ENCODE measurements at regions not wholly inside any gene's neighbourhood (a gene's known extent, or its start where the extent isn't known, plus 50 kb on each side); places are given as distances from the start of the nearest gene placed in this dataset.

- 5% methylated on average over 5 of the region's 5 CpGs for WGBS (ENCODE audit: missing lambda C conversion rate)
- Histone ChIP-seq H3K4me2 (no peak overlapping the region), H3K27ac (no peak overlapping the region), H3K4me3 (no peak overlapping the region), H3K9me3 (no peaks in the 10 kb centered on the region), H3K4me1 (no peaks in the 10 kb centered on the region)
- POLR2A ChIA-PET: no interaction called here
- CTCF ChIA-PET: interaction anchor here (1.0 kb wide), 1 partner anchor 9 kb away, joined by 3 read pairs; no protein-coding TSS in a partner anchor
- ATAC-seq: no peak
- no peak for TF ChIP-seq EHMT2 (IDR thresholded peaks at IDR 0.05; ENCODE audit: low read depth)
- TF ChIP-seq MAFK (IDR thresholded peaks at IDR 0.05; ENCODE audit: partially characterized antibody): no peak
- TF ChIP-seq ELK1 (IDR thresholded peaks at IDR 0.05; ENCODE audit: low read depth, low read length): no peak
- no peak for TF ChIP-seq RCOR1 (IDR thresholded peaks at IDR 0.05; ENCODE audit: low read depth, low read length)
- no peak for TF ChIP-seq HEYL (CRISPR knock-in tag; IDR thresholded peaks at IDR 0.05)
- TF ChIP-seq SREBF2 (IDR thresholded peaks at IDR 0.05): no peak
- TF ChIP-seq MAZ (IDR thresholded peaks at IDR 0.05; ENCODE audit: borderline replicate concordance, low read depth, low read length): no peak
- no peak for TF ChIP-seq NPAS2 (CRISPR knock-in tag; IDR thresholded peaks at IDR 0.05; ENCODE audit: borderline replicate concordance)
- TF ChIP-seq, protein P1, sequence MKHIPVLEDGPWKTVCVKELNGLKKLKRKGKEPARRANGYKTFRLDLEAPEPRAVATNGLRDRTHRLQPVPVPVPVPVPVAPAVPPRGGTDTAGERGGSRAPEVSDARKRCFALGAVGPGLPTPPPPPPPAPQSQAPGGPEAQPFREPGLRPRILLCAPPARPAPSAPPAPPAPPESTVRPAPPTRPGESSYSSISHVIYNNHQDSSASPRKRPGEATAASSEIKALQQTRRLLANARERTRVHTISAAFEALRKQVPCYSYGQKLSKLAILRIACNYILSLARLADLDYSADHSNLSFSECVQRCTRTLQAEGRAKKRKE (CRISPR knock-in tag; IDR thresholded peaks at IDR 0.05; ENCODE audit: low read depth): no peak
- no peak for TF ChIP-seq RNF2 (IDR thresholded peaks at IDR 0.05; ENCODE audit: borderline replicate concordance, low read depth)
- TF ChIP-seq EP300 (IDR thresholded peaks at IDR 0.05): no peak
- no peak for TF ChIP-seq FOSB (CRISPR knock-in tag; IDR thresholded peaks at IDR 0.05)
- no peak for FAIRE-seq
- no peak for DNase-seq (ENCODE audit: low read depth in 1 of 2, low spot score in 1 of 2)
Measured at GRCh38 chr16:7976125-7976524, 614.2 kb downstream of the TMEM114 start.

DNA sequence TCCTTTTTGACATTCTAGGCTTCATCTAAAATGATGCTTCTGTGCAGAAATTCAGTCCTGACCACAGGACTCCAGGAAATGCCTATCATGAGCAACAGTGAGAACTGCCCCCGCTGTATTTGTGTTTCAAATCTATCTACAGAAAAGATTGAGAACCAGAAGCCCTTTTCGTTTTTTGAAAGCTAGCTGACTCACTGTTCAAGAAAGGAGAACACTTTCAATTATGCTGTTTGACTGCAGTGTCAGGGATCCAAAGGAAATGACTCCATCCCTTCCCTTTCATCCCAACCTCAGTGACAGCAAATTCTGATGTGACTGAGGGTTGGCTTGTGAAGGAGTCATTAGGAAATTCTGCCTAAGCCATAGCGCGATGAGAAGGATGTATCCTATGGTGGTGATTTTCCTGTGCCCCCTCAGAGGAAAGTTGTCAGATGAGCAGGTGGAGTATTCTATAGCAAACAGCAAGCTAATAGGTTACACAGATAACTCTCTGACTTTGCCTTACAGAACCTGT lies 622.3 kb downstream of the TMEM114 start:
- Histone ChIP-seq H3K4me1 (no peaks in the 10 kb centered on the region), H3K4me2 (no peak overlapping the region), H3K9me3 (no peaks in the 10 kb centered on the region), H3K27ac (no peak overlapping the region), H3K4me3 (no peak overlapping the region)
- ChIA-PET CTCF (interaction anchor here (0.9 kb wide), 1 partner anchor 9 kb away, joined by 4 read pairs; no protein-coding TSS in a partner anchor), POLR2A (no interaction called here)
- ATAC-seq (no peak), DNase-seq (ENCODE audit: low read depth in 1 of 2, low spot score in 1 of 2) (no peak), FAIRE-seq (no peak)
- TF ChIP-seq MAZ (IDR thresholded peaks at IDR 0.05; ENCODE audit: borderline replicate concordance, low read depth, low read length) (no peak), CHD4 (IDR thresholded peaks at IDR 0.05; ENCODE audit: borderline replicate concordance) (no peak), POLR2A (IDR thresholded peaks at IDR 0.05; ENCODE audit: low read length) (no peak), POLR2AphosphoS2 (conservative IDR thresholded peaks at IDR 0.05; ENCODE audit: low read length) (no peak), CBX2 (IDR thresholded peaks at IDR 0.05; ENCODE audit: borderline replicate concordance, low read depth) (no peak), RCOR1 (IDR thresholded peaks at IDR 0.05; ENCODE audit: low read depth, low read length) (no peak), HDAC2 (IDR thresholded peaks at IDR 0.05) (no peak), ELK1 (IDR thresholded peaks at IDR 0.05; ENCODE audit: low read depth, low read length) (no peak), NFE2L2 (conservative IDR thresholded peaks at IDR 0.05; ENCODE audit: low read length) (no peak), ZFP36 (IDR thresholded peaks at IDR 0.05; ENCODE audit: borderline replicate concordance, partially characterized antibody) (no peak), KDM1A (IDR thresholded peaks at IDR 0.05; ENCODE audit: low read depth) (no peak), SREBF2 (IDR thresholded peaks at IDR 0.05) (no peak), HOXA7 (CRISPR knock-in tag; IDR thresholded peaks at IDR 0.05) (no peak)
- TF ChIP-seq, protein P2, sequence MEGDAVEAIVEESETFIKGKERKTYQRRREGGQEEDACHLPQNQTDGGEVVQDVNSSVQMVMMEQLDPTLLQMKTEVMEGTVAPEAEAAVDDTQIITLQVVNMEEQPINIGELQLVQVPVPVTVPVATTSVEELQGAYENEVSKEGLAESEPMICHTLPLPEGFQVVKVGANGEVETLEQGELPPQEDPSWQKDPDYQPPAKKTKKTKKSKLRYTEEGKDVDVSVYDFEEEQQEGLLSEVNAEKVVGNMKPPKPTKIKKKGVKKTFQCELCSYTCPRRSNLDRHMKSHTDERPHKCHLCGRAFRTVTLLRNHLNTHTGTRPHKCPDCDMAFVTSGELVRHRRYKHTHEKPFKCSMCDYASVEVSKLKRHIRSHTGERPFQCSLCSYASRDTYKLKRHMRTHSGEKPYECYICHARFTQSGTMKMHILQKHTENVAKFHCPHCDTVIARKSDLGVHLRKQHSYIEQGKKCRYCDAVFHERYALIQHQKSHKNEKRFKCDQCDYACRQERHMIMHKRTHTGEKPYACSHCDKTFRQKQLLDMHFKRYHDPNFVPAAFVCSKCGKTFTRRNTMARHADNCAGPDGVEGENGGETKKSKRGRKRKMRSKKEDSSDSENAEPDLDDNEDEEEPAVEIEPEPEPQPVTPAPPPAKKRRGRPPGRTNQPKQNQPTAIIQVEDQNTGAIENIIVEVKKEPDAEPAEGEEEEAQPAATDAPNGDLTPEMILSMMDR (IDR thresholded peaks at IDR 0.05): no peak
- TF ChIP-seq, protein P3, sequence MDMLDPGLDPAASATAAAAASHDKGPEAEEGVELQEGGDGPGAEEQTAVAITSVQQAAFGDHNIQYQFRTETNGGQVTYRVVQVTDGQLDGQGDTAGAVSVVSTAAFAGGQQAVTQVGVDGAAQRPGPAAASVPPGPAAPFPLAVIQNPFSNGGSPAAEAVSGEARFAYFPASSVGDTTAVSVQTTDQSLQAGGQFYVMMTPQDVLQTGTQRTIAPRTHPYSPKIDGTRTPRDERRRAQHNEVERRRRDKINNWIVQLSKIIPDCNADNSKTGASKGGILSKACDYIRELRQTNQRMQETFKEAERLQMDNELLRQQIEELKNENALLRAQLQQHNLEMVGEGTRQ (IDR thresholded peaks at IDR 0.05): no peak
- TF ChIP-seq, protein P4, sequence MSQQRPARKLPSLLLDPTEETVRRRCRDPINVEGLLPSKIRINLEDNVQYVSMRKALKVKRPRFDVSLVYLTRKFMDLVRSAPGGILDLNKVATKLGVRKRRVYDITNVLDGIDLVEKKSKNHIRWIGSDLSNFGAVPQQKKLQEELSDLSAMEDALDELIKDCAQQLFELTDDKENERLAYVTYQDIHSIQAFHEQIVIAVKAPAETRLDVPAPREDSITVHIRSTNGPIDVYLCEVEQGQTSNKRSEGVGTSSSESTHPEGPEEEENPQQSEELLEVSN (IDR thresholded peaks at IDR 0.05; ENCODE audit: borderline replicate concordance, low read depth): no peak
- 24% methylated on average over 4 of the region's 4 CpGs for WGBS (ENCODE audit: missing lambda C conversion rate)

Measured in A549 (cell line).